ENCODE measurements at regions not wholly inside any gene's neighbourhood (a gene's known extent, or its start where the extent isn't known, plus 50 kb on each side); places are given as distances from the start of the nearest gene placed in this dataset.

DNA sequence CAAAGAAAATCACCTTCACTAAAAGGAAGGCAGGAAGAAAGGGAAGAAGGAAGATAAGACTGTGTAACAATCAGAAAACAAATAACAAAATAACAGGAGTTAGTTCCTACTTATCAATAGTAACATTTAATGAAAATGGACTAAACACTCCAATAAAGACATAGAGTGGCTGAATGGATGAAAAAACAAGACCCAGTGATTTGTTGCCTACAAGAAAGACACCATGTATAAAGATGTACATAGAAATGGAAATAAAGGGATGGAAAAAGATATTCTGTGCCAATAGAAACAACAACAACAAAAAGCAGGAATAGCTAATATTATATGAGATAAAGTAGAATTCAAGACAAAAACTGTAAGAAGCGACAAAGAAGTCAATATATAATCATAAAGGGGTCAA, 116.8 kb downstream of the LURAP1L start:
- WGBS, 2 donors: 78 to 84% methylated on average over 1 of the region's 1 CpG
- no peak overlapping the region for H3K4me3 ChIP-seq (ENCODE audit: low read depth in 1 of 2, low read length in 2 of 2)
- H3K36me3 ChIP-seq (ENCODE audit: control insufficient read depth in 2 of 2, insufficient read depth in 2 of 2, low read length in 1 of 2): no peaks in the 10 kb centered on the region
- no peaks in the 10 kb centered on the region for H3K4me1 ChIP-seq (ENCODE audit: control insufficient read depth in 2 of 2, insufficient read depth in 2 of 2, low read length in 1 of 2)
- peaks cover 0 to 2% of the 10 kb centered on the region in 2 donors for H3K9me3 ChIP-seq (ENCODE audit: control insufficient read depth in 2 of 2, insufficient read depth in 1 of 2, low read depth in 1 of 2, low read length in 1 of 2)
- H3K27ac ChIP-seq (ENCODE audit: low read depth in 2 of 2, low read length in 1 of 2): no peak overlapping the region
- no peaks in the 10 kb centered on the region for H3K27me3 ChIP-seq (ENCODE audit: control insufficient read depth in 1 of 2, insufficient read depth in 2 of 2, low read length in 2 of 2)

DNA sequence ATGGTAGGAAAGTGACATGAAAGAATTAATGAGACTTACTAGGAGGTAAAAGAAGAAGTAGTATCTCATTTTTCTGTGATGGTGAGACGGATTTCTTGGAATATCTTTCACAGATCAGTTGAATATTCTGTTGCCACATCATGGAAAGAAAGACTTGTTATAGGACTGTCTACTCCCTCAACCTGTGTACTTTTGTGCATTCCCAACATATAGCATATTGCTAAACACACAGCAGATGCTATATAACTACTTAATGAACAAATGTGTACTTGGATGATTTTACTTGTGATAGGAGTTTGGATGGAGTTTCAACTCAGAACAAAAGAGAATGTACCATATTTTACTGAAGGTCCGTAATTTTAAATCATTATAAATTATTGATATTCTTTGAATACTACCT, 128.5 kb downstream of the LURAP1L start:
- Histone ChIP-seq H3K4me3 (ENCODE audit: low read depth in 1 of 2, low read length in 2 of 2) (no peak overlapping the region), H3K4me1 (ENCODE audit: control insufficient read depth in 2 of 2, insufficient read depth in 2 of 2, low read length in 1 of 2) (no peaks in the 10 kb centered on the region), H3K27me3 (ENCODE audit: control insufficient read depth in 1 of 2, insufficient read depth in 2 of 2, low read length in 2 of 2) (no peaks in the 10 kb centered on the region), H3K27ac (ENCODE audit: low read depth in 2 of 2, low read length in 1 of 2) (no peak overlapping the region), H3K9me3 (ENCODE audit: control insufficient read depth in 2 of 2, insufficient read depth in 1 of 2, low read depth in 1 of 2, low read length in 1 of 2) (no peaks in the 10 kb centered on the region), H3K36me3 (ENCODE audit: control insufficient read depth in 2 of 2, insufficient read depth in 2 of 2, low read length in 1 of 2) (no peaks in the 10 kb centered on the region)
- WGBS, 2 donors: 82 to 89% methylated on average over 2 of the region's 2 CpGs

DNA sequence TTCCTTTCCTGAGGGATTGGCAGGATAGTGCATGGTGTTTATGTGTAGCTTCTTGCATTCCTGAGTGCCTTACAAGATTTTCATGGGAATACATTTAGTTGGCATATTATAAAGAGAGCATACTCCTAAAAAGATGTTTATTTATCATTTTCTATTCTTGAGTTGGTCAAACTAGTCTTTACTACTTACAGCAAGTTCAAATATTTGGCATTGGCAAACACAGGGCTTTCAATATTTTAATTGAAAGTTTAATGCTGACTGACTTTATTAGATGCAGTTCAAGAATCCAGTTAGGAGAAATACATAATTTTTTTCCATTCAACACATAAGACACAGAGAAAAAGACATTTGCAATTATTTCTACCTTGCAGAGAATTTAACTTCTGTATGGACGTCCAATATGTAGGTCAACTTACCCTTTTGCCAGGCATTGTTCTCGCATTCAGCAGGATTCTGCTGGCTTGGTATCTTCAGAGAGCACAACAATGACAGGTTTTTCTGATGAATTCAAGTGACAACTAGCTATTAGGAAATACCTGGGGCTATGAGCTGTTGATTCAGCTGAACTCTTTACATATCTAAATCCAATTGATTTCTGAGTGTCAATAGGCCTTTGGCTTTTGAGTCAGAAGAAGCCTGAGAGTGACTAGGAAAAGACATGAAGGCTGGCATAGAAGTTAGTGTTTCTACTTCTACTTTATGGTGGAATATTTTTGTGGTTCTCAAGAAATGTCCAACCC, 129.6 kb downstream of the LURAP1L start:
- Histone ChIP-seq H3K4me3 (ENCODE audit: low read depth in 1 of 2, low read length in 2 of 2) (no peak overlapping the region), H3K9me3 (ENCODE audit: control insufficient read depth in 2 of 2, insufficient read depth in 1 of 2, low read depth in 1 of 2, low read length in 1 of 2) (no peaks in the 10 kb centered on the region), H3K4me1 (ENCODE audit: control insufficient read depth in 2 of 2, insufficient read depth in 2 of 2, low read length in 1 of 2) (no peaks in the 10 kb centered on the region), H3K27ac (ENCODE audit: low read depth in 2 of 2, low read length in 1 of 2) (no peak overlapping the region), H3K36me3 (ENCODE audit: control insufficient read depth in 2 of 2, insufficient read depth in 2 of 2, low read length in 1 of 2) (no peaks in the 10 kb centered on the region), H3K27me3 (ENCODE audit: control insufficient read depth in 1 of 2, insufficient read depth in 2 of 2, low read length in 2 of 2) (no peaks in the 10 kb centered on the region)
- 65 to 78% methylated on average over 2 of the region's 2 CpGs for WGBS, 2 donors

DNA sequence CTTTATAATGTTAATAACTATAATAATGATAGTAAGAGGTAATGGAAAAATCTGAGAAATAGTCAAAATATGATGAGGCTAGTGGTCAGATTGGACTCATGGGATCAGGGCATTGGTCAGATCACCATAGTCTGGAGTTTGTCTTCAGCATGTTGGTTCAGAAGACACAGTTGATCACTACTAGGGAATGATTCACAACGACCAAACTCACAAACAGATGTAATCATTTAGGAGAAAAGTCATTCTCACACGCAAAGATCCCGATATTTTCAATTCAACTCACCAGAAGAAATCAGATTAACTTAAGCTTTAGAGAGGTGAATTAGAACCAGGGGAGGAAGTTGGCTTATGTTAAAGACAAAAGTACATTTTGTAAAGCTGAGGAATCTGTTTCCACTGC, 131.8 kb downstream of the LURAP1L start:
- no peak overlapping the region for H3K4me3 ChIP-seq (ENCODE audit: low read depth in 1 of 2, low read length in 2 of 2)
- WGBS, 2 donors: 82 to 85% methylated on average over 3 of the region's 3 CpGs
- H3K27me3 ChIP-seq (ENCODE audit: control insufficient read depth in 1 of 2, insufficient read depth in 2 of 2, low read length in 2 of 2): no peaks in the 10 kb centered on the region
- no peaks in the 10 kb centered on the region for H3K36me3 ChIP-seq (ENCODE audit: control insufficient read depth in 2 of 2, insufficient read depth in 2 of 2, low read length in 1 of 2)
- H3K27ac ChIP-seq (ENCODE audit: low read depth in 2 of 2, low read length in 1 of 2): no peak overlapping the region
- no peaks in the 10 kb centered on the region for H3K4me1 ChIP-seq (ENCODE audit: control insufficient read depth in 2 of 2, insufficient read depth in 2 of 2, low read length in 1 of 2)
- no peaks in the 10 kb centered on the region for H3K9me3 ChIP-seq (ENCODE audit: control insufficient read depth in 2 of 2, insufficient read depth in 1 of 2, low read depth in 1 of 2, low read length in 1 of 2)

DNA sequence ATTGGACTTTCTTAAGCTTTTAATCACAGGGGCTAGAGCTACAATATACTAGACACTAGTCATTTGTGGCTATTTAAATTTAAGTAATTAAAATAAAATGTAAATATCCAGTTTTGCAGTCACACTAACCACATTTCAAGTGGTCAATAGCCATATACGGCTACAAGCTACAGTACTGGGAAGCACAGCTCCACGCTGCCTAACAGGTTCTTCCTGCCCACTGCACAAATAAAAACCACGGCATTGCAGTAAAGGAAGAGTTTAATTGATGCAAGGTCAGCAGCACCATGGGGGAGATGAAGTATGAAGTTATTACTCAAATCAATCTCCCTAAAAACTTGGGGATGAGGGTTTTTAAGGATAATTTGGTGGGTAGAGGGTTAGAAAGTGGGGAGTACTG, 134.1 kb downstream of the LURAP1L start:
- 55 to 61% methylated on average over 3 of the region's 3 CpGs for WGBS, 2 donors

DNA sequence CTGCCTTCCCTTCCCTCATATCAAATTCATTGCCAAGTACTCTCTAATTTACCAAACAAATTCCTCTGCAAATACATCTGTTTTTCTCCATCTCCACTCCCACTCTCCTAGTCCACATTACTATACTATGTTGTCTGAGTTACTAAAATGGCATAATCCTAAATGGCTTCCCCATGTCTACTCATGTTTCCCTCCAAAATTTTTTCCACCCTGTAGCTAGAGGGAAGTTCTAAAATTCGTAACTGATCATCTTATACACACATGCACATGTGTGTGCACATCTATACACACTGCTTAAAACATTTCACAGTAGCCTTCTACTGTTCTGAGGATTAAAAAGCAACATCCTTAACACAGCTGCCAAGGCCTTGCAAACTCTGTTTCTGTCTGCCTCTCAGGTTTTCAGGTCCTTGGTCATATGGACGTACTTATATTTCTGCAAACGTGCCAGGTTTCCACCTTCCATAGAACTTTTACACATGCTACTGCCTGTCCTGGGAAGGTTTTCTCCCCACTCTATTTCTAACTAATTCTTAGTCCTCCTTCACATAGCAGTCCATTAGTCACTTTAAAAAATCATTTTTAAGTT, 140.6 kb downstream of the LURAP1L start:
- no peak overlapping the region for H3K27ac ChIP-seq (ENCODE audit: low read depth in 2 of 2, low read length in 1 of 2)
- 76 to 82% methylated on average over 3 of the region's 3 CpGs for WGBS, 2 donors
- no peaks in the 10 kb centered on the region for H3K9me3 ChIP-seq (ENCODE audit: control insufficient read depth in 2 of 2, insufficient read depth in 1 of 2, low read depth in 1 of 2, low read length in 1 of 2)
- no peaks in the 10 kb centered on the region for H3K4me1 ChIP-seq (ENCODE audit: control insufficient read depth in 2 of 2, insufficient read depth in 2 of 2, low read length in 1 of 2)
- H3K4me3 ChIP-seq (ENCODE audit: low read depth in 1 of 2, low read length in 2 of 2): no peak overlapping the region
- H3K27me3 ChIP-seq (ENCODE audit: control insufficient read depth in 1 of 2, insufficient read depth in 2 of 2, low read length in 2 of 2): no peaks in the 10 kb centered on the region
- H3K36me3 ChIP-seq (ENCODE audit: control insufficient read depth in 2 of 2, insufficient read depth in 2 of 2, low read length in 1 of 2): no peaks in the 10 kb centered on the region

More for the DNA sequence above, 134.1 kb downstream of the LURAP1L start:
- no peaks in the 10 kb centered on the region for H3K9me3 ChIP-seq (ENCODE audit: control insufficient read depth in 2 of 2, insufficient read depth in 1 of 2, low read depth in 1 of 2, low read length in 1 of 2)
- no peak overlapping the region for H3K27ac ChIP-seq (ENCODE audit: low read depth in 2 of 2, low read length in 1 of 2)
- H3K36me3 ChIP-seq (ENCODE audit: control insufficient read depth in 2 of 2, insufficient read depth in 2 of 2, low read length in 1 of 2): no peaks in the 10 kb centered on the region
- H3K27me3 ChIP-seq (ENCODE audit: control insufficient read depth in 1 of 2, insufficient read depth in 2 of 2, low read length in 2 of 2): no peaks in the 10 kb centered on the region
- no peaks in the 10 kb centered on the region for H3K4me1 ChIP-seq (ENCODE audit: control insufficient read depth in 2 of 2, insufficient read depth in 2 of 2, low read length in 1 of 2)
- H3K4me3 ChIP-seq (ENCODE audit: low read depth in 1 of 2, low read length in 2 of 2): no peak overlapping the region

DNA sequence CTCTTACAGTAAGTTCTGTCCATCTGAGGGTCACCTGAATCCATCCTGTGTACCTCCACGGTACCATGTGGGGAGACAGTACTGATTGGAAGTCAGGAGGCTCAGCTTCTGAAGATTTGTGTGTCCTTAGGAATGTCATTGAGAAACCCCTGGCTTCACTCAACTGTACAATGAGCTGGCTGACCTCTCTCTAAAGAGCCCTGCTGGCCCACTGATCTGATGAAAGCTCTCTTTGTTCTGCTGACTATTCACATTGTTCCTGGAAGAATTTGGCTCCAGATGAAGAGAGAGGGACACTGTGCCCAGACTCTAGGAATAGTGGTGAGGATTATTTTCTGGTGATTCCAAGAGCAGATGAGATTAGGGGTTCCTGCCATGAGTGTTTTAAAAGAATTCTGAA, 141.2 kb downstream of the LURAP1L start:
- no peak overlapping the region for H3K27ac ChIP-seq (ENCODE audit: low read depth in 2 of 2, low read length in 1 of 2)
- no peaks in the 10 kb centered on the region for H3K4me1 ChIP-seq (ENCODE audit: control insufficient read depth in 2 of 2, insufficient read depth in 2 of 2, low read length in 1 of 2)
- H3K27me3 ChIP-seq (ENCODE audit: control insufficient read depth in 1 of 2, insufficient read depth in 2 of 2, low read length in 2 of 2): no peaks in the 10 kb centered on the region
- WGBS, 2 donors: 70 to 71% methylated on average over 1 of the region's 1 CpG
- H3K9me3 ChIP-seq (ENCODE audit: control insufficient read depth in 2 of 2, insufficient read depth in 1 of 2, low read depth in 1 of 2, low read length in 1 of 2): no peaks in the 10 kb centered on the region
- no peak overlapping the region for H3K4me3 ChIP-seq (ENCODE audit: low read depth in 1 of 2, low read length in 2 of 2)
- H3K36me3 ChIP-seq (ENCODE audit: control insufficient read depth in 2 of 2, insufficient read depth in 2 of 2, low read length in 1 of 2): no peaks in the 10 kb centered on the region

DNA sequence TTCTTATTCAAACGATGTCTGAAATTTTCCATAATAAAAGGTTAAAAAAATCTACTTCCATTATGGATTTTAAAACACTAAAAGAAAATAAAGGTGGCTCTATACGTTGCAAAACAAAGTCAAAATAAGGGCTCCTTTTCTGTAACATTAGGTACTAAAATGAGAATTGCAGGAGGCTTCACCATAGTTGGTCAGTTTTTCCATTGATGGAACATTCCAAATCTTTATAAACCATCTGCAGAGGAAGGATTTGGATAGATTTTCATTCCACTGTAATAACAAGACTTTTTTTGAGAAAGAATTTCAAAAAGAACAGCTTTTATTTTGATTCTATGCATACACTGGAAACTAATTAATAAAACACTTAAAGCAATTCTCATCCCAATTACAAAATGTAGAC, 145.6 kb downstream of the LURAP1L start:
- WGBS, 2 donors: 56 to 67% methylated on average over 2 of the region's 2 CpGs
- Histone ChIP-seq H3K4me3 (ENCODE audit: low read depth in 1 of 2, low read length in 2 of 2) (no peak overlapping the region), H3K27ac (ENCODE audit: low read depth in 2 of 2, low read length in 1 of 2) (no peak overlapping the region), H3K4me1 (ENCODE audit: control insufficient read depth in 2 of 2, insufficient read depth in 2 of 2, low read length in 1 of 2) (no peaks in the 10 kb centered on the region), H3K27me3 (ENCODE audit: control insufficient read depth in 1 of 2, insufficient read depth in 2 of 2, low read length in 2 of 2) (no peaks in the 10 kb centered on the region), H3K9me3 (ENCODE audit: control insufficient read depth in 2 of 2, insufficient read depth in 1 of 2, low read depth in 1 of 2, low read length in 1 of 2) (no peaks in the 10 kb centered on the region), H3K36me3 (ENCODE audit: control insufficient read depth in 2 of 2, insufficient read depth in 2 of 2, low read length in 1 of 2) (no peaks in the 10 kb centered on the region)

DNA sequence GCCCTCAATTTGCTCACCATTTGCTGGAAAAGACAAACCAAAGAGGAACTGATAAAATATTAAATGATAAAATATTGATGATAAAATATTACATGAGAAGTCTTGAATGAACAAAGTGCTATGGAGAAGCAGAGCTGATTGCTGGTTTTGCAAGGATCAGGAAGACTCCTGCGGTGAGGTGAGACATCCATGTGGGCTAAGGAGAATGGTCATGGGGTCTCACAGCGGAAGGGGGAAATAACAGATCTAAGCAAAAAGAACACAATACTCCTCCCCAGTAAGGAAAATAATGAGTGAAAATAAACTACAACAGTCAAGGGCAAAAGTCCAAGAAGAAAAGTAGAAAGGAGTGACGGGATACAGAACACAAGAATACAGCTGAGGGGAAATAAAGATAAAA, 146.8 kb downstream of the LURAP1L start:
- Histone ChIP-seq H3K27me3 (ENCODE audit: control insufficient read depth in 1 of 2, insufficient read depth in 2 of 2, low read length in 2 of 2) (no peaks in the 10 kb centered on the region), H3K4me1 (ENCODE audit: control insufficient read depth in 2 of 2, insufficient read depth in 2 of 2, low read length in 1 of 2) (no peaks in the 10 kb centered on the region), H3K36me3 (ENCODE audit: control insufficient read depth in 2 of 2, insufficient read depth in 2 of 2, low read length in 1 of 2) (no peaks in the 10 kb centered on the region), H3K9me3 (ENCODE audit: control insufficient read depth in 2 of 2, insufficient read depth in 1 of 2, low read depth in 1 of 2, low read length in 1 of 2) (no peaks in the 10 kb centered on the region), H3K27ac (ENCODE audit: low read depth in 2 of 2, low read length in 1 of 2) (no peak overlapping the region), H3K4me3 (ENCODE audit: low read depth in 1 of 2, low read length in 2 of 2) (no peak overlapping the region)
- 86 to 87% methylated on average over 3 of the region's 3 CpGs for WGBS, 2 donors

Measured in esophagus (tissue), 2 donors.